COLO668 (cell line): ENCODE measurements at regions not wholly inside any gene's neighbourhood (a gene's known extent, or its start where the extent isn't known, plus 50 kb on each side); places are given as distances from the start of the nearest gene placed in this dataset.
"Not testable (repeated sequence)": the region's sequence is repeated elsewhere in the genome, so short reads cannot be mapped to it uniquely, and the experiment has no call there.

Experiments
- DNase-seq: peaks from one replicate; lab custom pipeline; 2025; ENCODE audit not compliant: unreplicated experiment; lab: John Stamatoyannopoulos, UW

DNA sequence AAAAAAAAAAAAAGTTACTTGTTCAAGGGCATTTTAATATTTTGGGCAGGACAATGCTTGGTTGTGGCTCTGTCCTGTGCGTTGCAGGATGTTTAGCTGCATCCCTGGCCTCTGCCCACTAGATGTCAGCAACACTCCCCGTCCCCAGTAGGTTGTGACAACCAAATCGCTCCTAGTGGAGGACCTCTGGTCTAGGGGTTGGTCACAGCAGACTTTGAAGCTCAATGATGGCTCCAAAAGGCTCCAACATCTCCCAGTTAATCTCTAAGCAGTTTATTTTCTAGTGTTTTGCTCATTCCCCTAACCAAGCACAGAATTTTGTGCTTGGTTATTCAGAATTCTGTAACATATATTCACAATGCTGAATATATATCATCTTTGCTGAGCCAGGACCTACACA lies 67.0 kb downstream of the CHRNA1 start:
- peak; percentile 37 for DNase-seq

DNA sequence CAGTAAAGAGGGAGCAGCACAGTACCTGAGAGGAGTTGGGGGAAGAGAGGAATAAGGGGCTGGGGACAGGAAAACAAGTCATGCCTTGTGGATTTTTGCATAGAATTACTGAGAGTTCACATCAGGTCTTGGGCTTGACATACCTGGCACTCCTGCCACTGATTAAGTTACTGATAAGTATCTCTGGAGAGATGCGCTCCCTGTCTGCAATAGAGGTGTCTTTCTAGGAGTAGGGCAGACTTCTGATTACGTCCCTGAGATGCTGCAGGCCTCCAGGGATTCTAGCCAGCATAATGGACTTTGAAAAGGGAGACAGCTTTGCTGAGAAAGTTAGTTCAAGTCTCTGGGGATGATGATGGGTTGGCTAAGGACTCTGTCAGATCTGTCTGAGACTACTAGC lies 69.4 kb downstream of the CHRNA1 start:
- DNase-seq, result no peak

DNA sequence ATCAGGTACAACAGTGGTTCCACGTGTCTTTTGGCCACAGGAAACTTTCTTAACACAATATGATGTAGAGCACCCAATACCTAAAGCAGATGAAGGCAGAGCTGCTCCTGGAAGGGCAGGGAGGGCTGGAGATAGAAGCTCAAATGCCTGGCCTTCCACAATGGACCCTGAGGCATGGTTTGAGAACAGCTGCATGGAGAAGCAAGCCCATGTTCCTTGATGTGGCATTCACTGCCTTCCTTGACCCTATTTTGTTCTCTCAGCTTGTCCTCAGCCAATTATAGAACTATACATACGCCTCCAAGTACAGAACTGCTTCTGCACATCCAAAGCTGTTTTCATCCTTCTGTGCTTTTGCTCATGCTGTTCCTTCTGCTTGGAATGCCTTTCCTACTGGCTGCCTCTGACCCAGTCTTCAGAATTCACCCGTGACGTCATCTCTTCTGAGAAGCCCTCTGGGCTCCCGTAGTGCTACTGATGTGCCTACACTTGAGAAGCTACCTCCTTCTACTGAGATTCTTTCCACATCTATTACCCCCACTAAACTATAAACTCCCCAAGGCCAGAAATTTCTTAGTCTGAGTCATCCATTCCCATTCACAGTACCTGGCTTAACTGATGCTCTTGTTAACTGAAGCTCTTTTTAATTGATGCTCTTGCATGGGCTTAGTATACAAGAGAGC lies 69.9 kb downstream of the CHRNA1 start:
- DNase-seq, result no peak

DNA sequence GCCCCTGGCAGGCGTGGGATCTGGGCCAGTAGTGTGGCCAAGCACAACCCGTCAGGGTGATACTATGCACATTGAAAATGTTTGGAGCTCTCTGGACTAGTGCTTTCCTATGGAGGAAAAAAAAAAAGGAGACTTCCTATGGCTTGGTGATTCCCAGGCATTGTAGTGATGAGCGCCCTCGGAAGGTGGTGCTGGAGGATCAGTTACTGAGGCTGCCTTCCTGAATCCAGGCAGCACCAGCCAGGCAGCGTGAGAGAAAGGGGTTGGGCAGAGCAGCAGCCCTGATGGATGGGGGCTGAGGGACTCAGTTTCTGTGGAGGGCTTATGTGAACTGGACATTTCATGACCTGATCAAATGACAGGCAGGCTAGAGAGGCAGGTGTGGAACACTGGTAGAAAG lies 70.9 kb downstream of the CHRNA1 start:
- DNase-seq, result no peak

DNA sequence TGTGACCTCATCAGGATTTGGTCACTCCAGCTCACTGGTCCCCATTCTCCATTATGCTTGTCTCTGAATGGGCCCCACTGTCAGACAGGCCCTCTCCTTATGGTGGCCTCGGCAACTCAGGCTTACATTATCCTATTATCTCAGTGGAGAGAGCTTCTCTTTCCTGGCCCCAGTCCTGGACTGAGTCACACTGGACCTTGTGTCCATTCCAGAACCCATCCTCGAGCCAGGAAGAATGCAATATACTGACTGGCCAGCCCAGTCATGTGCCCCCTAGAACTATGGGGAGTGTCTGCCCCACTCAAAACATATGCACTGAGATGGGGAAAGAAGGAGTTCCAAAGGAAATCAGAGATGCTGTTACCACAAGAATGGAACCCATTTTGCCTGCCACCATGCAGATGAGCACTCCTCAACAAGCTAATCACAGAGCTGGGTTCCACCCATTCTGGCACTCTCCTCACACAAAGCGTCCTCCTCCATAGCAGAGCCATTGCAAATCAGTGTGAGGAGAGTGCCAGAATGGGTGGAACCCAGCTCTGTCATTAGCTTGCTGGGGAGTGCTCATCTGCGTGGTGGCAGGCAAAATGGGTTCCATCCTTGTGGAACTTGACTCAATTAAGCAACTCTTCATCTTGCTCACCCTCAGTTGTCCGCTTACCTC lies 71.9 kb downstream of the CHRNA1 start:
- DNase-seq, result no peak

DNA sequence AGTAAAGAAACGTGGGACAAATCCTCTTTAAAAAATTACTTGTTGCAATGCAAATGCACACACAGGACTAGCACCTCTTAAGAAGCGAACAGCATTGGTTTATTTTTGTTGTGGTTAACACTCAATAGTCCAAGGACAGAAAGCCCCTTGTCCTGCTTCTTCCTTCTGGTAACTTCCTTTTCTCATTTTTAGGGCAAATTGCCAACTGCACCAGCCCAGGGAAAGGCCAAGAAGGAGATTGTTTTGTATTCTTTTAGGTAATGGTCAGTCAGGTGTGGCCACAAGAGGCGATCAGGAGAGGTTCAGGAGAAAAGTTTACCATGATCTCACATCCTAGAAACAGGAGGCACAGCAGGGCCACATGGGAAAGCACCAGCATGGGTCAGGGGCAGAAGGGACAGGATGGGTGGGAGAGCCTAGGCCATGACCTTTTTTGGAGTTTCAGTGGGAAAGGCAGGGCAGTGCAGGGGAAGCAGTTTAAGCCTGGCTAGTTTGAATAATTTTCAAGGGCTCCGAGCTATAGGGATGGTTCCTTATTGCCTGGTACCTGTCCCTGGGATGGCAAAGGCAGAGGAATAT lies 73.0 kb downstream of the CHRNA1 start:
- DNase-seq, result no peak

DNA sequence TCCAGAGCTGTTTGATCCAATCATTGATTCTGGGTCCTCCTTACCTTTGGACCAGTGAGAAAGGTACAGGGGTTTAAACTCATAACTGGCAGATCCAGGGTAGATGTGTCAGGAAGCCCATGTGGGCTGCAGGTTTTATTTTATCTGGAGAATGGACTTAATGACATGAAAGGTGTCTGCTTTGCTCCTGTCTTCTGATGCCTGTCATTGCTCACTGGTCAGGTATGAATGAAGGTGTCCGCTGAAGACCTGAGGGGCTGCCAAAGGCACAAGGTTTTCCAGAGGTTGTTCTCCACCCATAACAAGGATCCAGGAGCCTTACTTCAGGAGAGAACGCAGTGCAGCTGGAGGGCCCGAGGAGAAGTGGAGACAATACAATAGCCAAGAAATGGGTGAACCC lies 74.2 kb downstream of the CHRNA1 start:
- DNase-seq, result no peak

DNA sequence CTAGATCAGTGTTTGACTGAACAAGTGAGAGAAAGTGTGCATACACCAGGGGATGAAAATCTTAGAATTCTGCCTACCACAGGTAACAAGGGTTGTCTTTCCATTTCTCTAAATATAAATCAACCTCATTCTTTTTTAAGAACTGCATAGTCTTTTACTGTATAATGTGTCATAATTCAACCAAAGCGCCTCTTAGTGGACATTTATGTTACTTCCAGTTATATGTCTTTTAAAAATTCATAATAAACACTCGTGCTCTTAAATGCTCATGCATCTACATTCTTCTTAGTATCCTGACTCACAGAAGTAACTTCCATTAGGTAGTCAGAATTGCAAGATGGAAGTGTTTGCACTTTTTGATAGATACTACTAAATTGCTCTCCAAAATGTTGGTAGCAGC lies 76.2 kb downstream of the CHRNA1 start:
- no peak for DNase-seq

DNA sequence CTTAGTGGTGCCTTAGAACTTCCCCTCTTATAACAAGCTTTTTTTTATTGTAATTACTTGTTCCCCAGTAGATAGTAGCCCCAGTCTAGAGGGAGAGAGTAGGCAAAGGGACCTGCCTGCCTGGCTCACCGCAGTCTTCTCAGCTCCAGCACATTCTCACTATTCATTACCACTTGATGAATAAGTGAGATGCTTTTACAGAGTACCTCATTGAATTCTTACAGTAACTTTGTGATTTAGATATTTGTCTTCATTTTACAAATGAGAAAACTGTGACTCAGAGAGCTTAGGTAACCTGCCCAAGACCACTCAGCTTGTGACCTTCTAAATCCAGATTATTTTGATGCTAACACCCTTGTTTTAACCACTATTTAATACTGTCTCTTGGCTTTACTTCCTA lies 77.8 kb downstream of the CHRNA1 start:
- DNase-seq, result no peak

DNA sequence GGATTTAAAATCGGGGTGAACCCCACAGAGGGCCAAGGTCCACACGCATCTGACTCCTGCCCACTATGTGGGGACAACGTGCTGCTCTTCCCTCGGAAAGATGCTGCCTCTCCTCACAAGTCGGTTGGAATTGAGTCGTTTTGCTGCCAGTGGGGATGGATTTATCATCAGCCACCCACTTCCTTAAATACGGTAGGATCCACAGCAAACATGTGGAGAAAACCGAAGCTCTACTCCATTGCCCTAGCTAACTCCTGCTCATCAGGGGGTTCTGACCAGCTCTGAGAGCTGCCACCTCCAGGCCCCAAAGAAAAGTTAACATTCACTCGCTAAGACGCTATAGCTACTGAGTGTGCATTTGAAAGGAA lies 80.9 kb downstream of the CHRNA1 start:
- no peak for DNase-seq

DNA sequence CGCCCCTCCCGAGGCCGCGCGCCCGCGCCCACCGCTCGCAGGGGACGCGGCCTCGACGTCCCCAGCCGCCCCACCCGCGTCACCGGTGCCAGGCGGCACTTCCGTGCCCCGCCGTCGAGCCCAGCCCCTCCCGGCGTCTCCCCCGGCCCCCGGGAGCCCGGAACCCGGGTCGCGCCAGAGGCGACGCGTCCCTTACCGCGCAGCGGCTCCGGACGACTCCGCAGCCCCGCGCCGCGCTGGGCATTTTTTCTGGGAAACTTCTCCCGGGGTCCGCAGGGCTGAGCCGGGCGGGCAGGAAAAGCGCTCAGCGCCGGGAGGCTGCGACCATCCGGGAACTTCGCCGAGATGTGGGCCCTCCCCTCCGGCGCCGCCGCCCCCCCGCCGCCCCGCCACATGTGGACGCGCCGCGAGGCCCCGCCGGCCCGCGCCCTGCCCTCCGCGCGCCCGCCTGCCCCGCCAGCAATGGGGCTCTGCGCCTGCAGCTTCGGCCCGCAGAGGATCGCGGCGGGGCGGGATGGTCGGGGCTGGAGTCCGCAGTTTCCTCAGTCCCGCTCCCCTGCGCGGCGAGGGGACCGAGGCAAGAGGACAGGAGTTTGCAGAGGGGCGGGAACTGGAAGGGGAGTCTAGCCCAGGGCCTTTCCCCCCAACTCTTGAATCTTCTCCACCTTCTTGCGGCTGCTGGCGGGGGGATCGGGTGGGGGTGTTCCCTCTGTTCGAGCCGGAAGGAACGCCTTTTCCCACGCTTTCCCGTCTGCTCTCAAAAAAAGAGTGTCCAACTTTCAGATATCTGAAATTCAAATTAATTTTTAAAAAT lies 81.5 kb downstream of the CHRNA1 start:
- DNase-seq, result peak; percentile 35

DNA sequence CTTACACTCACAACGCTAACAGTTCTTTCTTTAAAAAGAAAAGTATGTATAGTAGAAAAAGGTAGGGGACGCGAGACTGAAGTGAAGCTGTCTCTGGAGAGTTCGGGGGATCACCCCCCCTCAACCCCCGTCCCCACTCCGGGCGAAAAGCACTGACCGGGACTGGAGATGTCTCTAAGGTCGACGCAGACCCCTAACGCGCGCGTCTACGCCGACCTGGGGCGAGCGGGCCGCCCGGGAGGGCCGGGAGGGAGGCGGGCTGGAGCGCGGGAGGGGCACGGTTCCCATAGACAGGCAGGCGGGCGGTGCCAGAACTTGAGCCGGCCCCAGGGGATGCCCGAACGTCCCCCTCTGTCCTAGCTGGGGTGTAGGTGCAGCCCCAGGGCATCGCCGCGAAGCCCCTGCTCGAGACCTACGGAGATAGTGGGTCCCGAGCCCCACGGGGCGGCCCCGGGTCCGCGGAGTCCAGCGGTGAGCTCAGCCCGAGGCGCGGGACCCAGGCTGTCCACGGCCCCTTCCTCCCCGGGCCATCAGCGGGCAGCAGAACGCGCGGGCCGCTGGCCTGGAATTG lies 82.2 kb downstream of the CHRNA1 start:
- peak; percentile 31 for DNase-seq

DNA sequence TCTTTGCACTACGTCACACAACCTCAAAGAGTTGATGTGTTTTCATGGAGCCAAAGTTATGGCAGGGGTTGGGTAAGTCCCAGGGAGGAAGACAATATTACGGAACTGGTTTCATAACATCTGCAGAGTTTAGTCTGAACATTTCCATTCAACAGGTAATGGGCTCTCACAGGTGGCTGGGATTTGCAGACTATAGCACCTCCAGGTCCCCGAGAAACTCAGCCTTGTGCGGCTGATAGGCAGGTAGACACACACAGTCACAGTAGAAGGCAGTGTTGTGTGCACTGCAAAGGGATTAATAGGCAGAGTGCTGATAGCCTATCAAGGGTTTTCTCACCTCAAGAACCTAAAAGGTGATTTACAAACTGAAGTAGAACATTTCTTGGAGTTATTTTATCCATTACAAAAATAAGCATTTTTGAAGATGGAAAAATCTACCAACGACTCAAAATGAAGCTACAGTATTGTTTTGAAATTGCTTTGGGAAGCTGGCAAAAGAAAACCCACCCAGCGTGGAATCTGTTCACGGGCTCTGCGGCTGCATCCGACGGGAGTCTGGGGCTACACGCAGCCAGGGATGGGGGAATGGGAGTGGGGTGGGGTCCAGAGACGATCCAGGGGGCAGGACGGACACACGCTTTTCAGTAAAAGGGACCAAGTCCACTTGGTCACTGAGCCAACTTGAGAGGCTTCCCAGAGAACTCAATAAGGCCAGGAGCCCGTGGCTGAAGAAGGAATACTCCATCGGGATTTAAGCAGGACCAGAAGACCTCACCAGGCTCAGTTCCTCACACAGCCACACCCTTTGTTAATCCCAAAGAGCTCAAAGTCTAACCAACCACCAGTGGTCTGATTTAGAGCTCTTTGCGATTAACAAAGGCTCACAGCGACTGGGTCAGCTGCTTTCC lies 82.9 kb downstream of the CHRNA1 start:
- no peak for DNase-seq

DNA sequence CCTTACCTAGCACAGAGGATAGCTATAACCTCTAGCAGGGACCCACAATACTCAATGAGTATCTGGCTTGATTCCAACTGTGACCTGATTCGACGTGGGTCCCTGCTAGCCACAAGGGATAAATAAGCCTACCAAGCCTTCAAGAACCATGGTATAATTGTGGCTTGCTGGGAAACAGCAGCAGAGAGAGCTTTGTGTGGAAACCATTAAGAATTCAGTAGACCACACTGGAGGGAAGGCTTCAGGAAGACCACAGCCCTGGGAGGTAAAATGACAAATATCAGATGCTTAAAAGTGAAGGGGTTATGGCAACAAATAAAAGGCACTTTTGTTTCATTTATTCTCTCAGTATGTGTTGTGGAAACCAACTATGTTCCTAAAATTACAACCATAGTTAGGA lies 82.6 kb upstream of the WIPF1 start:
- no peak for DNase-seq

DNA sequence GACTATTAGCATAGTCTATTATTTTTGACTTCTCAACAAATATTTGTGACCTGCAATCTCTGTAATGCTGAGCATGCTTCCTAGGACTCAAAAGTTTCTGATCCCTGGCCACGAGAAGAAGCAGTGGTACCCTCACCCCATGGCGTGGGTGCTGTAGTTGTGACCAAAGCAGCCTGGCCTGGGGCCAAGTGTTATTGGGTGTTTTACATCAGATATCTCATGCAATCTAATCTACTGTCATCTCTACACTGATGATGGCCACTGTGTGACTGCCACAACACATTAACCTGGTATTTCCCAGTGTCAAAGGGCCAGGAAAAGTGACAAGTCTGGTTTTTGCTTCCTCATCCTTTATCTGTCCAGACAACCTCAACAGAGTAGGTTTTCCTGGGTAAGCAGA lies 80.8 kb upstream of the WIPF1 start:
- DNase-seq, result no peak

DNA sequence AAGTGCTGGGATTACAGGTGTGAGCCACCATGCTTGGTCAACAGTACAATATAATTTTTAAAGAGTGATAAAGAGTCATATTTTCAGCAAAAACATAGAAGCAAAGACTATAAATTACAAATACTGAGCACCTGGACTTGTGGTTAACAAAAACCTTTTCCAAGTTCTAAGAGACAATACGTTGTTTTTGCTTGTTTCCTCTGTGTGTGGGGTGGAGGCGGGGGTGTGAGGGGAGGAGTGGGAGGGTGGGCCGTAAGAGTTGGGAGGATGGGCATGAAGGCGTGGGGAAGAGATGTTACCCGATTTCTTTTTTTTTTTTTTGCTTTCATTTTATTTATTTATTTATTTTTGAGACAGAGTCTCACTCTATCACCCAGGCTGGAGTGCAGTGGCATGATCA lies 78.0 kb upstream of the WIPF1 start:
- DNase-seq, result no peak

DNA sequence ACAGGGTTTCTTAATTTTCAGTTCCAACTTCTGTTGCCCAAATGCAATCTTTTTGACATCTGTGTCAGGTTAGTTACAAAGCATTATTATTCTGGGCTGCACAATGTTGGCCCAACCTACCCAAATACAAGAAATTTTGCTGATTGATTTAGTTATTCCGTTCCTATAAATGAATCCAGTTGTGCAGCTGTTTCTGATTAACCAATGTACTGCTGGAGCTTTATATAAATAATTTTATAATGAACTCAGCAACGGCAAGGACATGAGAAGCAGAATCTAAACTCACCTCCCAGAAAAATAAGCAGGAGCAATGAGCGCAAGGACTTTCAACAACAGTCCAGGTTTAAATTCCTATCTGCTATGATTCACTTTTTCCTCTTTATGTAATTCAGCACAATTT lies 76.3 kb upstream of the WIPF1 start:
- no peak for DNase-seq

DNA sequence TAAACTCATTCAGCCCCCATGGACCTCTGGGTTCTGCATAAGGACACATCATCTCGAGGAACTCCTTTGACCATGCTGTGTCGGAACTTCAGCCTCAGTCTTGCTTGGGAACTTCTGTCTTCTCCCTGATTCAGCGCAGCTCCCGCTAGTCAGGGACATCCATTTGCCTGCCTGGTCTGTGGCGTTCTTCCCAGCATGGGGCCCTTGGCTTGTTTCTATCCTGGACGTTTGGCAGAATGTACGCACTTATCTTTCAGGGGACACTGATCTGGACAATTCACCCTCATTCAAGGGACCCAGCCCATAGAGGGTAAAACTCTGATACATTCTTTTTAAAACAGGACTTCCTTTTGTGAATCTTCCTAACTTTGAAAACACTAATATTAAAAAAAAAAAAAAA lies 75.8 kb upstream of the WIPF1 start:
- no peak for DNase-seq

DNA sequence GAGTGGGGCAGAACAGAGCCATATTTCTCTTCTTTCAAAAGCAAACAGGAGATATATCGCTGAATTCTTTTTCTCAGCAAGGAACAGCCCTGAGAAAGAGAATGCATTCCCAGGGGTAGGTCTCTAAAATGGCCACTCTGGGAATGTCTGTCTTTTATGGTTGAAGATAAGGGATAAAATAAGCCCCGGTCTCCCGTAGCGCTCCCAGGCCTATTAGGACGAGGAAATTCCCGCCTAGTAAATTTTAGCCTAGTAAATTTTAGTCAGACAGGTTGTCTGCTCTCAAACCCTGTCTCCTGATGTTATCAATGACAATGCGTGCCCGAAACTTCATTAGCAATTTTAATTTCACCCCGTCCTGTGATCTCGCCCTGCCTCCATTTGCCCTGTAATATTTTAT lies 73.9 kb upstream of the WIPF1 start:
- DNase-seq, result not testable (repeated sequence)

DNA sequence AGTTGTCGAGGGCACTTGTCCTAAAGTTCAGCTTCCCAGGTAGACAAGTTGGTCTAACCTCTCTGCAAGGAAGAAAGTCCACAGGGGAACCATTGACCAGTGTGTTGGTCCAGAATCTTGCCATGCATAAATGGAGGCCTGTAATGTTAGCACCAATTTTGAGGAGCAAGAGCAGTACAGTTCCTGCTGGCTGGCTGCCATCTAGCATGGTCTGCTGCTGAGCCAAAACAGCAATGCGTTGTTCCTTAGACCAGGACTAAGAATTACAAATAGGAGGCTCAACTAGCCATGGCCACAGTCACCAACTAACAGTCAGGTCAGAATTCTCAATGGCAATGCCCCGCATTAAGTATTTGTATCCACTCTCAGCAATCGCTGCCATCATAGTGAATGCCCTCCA lies 72.8 kb upstream of the WIPF1 start:
- no peak for DNase-seq

DNA sequence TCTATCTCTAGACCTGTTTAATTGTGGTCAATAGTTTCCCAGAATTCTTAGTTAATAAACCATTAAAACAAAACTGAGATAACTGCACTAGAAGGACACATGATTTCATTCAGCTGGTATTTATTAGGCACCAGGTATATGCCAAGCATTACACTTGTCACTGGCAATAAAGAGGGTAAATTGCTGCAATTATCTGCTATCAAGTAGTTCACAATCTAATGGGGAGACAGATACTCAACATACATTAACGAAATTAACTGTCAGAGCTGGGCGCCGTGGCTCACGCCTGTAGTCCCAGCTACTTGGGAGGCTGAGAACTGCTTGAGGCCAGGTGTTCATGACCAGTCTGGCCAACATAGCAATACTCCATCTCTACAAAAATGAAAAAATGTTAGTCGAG lies 71.7 kb upstream of the WIPF1 start:
- DNase-seq, result no peak
